Globus pallidus (tissue), 1 donor: ENCODE measurements at regions not wholly inside any gene's neighbourhood (a gene's known extent, or its start where the extent isn't known, plus 50 kb on each side); places are given as distances from the start of the nearest gene placed in this dataset.
"Not testable (repeated sequence)": the region's sequence is repeated elsewhere in the genome, so short reads cannot be mapped to it uniquely, and the experiment has no call there.

Experiments used
- DNase-seq: peaks from one replicate; pipeline ENCODE4 v3.0.0-alpha.2; 2015; ENCODE audit warnings: low spot score

DNA sequence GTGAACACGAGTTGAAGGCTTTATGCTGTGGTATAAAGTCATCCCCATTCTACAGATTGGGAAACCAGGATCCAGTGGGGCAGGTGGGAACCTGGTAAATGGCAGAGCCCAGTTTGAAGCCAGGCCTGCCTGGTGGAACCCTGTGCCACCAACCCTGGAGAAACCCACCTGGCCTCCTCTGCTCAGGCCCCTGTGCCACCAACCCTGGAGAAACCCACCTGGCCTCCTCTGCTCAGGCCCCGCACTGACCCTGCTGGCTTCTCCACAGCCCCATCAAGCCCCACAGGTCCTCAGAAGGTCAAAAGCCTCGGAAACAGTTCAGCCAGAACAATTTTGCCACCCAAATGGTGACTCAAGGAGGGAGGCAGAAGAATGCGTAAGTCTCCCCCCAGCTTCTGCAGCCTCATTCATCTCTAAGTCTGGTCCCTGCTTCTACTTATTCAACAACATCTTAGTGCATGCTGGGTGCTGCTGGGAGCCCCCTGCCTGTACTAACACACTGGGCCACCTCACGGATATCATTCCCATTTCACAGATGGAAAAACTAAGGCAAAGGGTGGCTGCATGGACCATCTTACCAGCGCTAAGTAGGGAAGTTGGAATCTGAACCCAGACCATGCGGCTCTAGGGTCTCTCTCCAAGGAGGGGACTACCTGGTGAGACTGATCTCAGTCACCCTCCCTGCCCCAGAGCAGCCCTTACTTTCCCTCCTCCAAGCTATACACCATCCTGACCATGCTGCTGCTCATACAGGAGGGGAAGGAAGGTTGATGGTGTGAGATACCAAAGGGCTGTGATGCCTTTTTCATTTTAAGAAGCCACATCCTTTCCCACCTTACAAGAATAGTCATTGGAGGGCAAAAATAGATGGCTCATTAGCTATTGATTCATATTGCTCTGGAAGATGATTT is 93.7 kb upstream of the ID2 start:
- DNase-seq: no peak

DNA sequence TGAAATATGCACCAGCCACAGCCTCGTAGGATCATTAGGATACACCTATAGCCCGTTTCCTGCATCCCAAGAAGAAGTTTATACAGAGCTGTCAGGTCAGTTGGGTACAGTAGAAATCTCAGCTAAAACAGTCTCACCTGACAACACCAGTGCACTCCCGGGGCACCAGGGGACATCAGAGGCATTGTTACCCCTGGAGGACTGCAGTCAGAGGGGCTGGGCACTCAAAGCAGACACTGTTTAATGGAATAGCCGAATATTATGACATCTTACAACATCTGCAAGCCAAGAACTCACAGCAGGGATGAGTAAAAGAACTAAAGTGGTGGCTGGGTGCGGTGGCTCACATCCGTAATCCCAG is 93.0 kb upstream of the ID2 start:
- DNase-seq: no peak

DNA sequence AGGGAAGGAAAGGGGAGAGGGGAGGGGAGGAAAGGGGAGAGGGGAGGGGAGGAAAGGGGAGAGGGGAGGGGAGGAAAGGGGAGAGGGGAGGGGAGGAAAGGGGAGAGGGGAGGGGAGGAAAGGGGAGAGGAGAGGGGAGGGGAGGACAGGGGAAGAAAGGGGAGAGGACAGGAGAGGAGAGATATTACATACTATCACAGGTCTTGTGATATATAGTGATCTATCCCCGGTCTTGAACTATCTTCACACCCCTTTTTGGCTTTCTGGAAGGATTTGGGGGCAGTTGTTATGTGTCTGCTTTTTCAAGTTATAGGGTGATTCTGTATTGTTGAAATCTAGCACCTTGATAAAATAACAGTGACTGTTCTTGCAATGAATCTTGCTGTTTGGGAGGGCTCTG is 92.1 kb upstream of the ID2 start:
- DNase-seq: no peak

DNA sequence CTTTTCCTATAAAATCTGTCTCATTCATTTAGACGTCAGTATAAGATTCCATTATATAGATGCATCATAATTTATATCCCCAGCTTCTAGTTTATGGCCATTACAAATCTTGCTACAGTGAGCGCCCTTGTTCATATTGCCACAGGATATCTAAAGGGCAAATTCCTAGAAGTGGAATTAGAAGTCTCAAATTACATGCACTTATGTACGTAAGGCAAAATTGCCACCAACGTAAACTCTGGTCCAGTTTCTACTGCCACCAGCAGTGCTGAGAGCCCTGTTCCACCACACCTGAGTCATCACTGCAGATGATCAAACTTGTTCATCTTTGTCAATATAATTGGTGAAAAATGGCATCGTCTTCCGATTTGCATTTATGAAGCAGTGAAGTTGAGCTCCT is 90.9 kb upstream of the ID2 start:
- DNase-seq: no peak

DNA sequence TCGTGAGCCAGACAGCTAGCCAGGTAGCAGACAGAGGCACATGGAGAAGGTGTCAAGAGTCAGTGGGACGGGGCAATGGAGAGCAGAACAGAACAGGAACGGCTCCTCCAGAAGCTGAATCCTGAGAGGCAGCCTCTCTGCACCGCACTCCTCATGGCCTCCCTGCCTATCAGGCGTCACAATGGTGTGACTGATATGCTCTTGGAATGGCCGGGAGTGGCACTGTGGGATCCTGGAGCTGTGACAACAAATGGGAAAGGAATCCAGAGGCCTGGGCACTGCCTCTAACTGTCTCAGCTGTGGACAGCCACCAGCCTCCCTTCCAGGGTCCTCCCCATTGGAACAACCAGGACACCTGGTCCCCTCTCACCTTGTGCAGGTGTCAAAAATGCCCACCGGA is 89.1 kb upstream of the ID2 start:
- DNase-seq: no peak

DNA sequence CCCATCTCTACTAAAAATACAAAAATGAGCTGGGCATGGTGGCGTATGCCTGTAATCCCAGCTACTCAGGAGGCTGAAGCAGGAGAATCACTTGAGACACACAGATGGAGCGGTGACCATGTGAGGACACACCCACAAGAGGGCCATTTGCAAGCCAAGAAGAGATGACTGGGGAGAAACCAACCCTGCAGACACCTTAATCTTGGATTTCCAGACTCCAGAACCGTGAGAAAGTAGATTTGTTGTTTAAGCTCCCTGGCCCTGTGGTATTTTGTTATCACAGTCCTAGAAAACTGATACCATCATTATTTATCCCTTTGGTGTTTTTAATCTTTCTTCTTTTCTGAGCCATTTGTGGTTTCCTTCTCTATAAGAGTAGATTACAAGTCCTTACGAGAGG is 88.6 kb upstream of the ID2 start:
- DNase-seq: no peak

DNA sequence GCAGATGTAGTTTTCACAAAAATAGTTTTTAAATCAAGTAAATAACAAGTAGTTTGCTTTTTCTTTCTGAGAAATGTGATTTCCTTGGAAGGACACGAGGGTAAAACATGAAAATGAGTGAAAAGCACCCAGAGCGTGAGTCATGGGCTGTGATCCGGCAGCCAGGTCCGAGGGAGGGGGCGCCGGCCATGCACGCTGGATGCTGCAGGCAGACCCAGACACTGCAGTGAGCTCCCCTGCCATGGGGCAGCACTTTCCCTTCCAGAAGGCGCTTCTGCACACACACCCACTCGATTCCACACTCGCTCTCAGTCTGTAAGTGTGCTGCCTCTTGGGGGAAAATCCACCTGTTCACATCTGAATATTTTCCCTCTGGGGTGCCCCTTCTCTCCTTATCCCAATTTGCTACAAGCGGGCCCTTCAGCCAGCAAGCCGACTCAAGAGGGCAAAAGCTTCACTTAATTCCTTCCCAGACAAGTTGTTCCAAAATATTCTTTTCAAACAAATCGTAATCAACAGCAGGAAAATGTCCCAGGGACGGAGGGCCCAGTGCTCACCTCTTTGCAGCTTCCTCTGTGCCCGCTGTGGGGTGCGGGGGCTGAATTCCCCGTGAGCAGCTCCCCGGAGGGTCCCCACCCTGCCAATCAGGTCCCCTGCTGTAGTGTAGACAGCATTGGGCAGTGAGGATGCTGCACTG is 87.0 kb upstream of the ID2 start:
- DNase-seq: no peak

DNA sequence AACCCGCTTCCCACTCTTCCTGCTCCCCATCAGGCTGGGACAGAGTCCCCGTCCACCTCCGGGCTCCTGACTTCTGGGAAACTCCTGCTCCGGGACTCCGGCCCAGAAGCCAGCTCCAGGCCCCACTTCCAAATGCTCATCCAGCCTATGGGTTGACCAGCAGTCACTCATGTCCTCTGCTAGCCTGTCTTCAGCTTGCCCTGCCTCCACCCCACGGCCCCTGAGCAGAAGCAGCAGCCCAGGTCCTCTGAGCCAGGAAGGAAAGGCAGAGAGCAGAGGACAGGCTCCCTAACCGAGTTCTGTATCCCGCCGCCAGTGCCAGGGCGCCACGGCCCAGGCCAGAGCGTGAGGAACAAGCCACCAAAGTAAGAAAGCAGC is 86.4 kb upstream of the ID2 start:
- no peak for DNase-seq

DNA sequence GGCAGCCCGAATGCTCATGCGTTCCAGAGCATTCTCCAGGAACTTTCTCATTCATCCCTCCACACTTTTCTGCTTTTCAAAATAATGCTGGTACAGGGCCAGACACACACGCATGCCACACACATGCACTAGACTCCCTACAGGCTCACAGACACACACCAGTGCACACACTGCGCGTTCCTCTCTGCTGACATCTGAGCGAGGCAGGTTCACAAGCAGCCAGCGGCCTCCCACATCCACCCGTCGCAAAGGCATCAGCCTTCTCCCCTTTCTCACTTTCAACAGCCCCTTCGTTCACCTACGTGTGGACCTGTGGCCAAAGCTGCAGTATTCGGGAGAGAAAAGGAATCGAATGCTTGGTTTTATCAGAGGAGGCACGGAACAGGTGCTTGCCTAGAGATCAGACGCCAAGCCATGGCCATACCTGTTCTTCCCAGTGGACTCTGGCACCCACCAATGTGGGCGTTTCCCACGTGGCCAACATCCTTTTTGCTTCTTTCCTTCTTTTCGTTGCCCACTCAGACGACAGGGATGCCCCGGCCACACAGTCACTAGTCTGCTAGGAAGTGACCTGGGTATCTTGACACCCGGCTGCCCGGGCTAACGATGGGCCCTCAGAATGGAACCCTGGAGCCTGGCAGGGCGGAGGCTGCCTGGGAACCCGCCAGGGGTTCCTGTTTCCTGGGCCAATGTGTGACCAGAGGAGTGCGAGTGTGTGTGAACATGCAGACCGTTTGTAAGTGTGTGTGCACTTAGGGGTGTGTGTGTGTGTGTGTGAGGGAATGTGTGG is 85.8 kb upstream of the ID2 start:
- DNase-seq: no peak

DNA sequence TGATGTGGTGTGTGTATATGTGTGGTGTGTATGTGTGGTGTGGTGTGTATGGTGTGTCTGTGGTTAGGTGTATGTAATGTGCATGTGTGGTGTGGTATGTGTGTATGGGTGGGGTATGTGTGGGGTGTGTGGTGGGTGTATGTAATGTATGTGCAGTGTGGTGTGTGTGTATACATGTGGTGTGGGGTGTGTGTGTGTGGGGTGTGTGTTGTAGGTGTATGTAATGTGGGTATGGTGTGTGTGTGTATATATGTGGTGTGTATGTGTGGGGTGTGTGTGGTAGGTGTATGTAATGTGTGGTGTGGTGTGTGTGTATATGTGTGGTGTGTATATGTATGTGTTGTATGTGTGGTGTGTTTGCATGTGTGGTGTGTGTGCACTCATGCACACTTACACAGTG is 84.8 kb upstream of the ID2 start:
- no peak for DNase-seq

DNA sequence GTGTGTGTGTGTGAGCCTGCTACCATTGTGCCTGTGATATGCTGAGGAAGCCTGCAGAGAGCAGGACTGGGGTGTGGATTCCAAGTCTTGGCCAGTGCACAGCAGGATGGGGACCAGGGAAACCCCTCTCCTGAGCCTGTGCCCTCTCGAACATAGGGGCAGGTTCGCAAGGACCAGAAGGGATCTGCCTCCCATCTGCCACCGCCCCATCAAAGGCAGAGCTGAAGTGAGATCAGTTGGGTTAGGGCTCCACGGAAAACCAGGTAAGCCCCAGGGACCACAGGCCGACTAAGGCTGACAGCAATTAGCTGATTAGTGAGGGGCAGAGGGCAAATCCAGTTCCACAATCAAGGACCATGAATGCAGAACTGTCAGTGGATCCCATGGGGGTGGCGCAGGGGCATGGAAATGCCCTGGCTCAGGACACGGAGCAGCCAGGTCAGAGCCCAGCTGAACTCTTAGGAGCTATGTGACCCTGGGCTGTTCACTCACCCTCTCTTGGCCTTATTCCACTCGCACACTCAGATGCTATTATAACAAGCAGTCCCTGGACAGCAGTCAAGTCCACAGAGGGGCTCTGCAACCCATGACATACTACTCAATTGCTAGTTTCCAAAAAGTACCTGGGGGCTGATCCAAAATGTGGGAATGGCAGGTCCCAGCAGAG is 84.2 kb upstream of the ID2 start:
- no peak for DNase-seq

DNA sequence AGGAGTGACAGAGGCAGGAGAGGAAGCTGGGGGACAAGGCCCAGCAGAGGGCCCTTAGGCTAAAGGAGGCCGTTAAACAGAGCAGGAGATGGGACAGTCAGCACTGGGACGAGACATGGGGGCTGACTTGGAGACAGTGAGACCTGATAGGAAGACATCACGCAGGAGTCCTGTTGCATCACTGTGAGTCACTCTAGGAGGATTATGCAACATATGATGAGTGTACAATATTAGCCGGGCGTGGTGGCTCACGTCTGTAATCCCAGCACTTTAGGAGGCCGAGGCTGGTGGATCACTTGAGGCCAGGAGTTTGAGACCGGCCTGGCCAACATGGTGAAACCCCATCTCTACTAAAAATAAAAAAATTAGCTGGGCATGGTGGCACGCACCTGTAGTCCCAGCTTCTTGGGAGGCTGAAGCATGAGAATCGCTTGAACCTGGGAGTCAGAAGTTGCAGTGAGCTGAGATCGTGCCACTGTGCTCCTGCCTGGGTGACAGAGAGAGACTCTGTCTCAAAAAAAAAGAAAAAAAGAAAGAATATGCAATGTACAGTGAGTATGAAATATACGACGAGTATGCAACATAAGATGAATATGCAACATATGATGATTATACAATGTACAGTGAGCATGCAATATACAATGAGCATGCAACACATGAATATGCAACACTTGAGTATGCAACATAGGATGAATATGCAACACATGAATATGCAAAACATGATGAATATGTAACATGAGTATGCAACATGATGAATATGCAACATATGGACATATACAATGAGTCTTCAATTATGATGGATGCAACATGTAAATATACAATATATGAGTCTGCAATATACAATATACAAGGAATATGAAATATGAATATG is 83.3 kb upstream of the ID2 start:
- no peak for DNase-seq

DNA sequence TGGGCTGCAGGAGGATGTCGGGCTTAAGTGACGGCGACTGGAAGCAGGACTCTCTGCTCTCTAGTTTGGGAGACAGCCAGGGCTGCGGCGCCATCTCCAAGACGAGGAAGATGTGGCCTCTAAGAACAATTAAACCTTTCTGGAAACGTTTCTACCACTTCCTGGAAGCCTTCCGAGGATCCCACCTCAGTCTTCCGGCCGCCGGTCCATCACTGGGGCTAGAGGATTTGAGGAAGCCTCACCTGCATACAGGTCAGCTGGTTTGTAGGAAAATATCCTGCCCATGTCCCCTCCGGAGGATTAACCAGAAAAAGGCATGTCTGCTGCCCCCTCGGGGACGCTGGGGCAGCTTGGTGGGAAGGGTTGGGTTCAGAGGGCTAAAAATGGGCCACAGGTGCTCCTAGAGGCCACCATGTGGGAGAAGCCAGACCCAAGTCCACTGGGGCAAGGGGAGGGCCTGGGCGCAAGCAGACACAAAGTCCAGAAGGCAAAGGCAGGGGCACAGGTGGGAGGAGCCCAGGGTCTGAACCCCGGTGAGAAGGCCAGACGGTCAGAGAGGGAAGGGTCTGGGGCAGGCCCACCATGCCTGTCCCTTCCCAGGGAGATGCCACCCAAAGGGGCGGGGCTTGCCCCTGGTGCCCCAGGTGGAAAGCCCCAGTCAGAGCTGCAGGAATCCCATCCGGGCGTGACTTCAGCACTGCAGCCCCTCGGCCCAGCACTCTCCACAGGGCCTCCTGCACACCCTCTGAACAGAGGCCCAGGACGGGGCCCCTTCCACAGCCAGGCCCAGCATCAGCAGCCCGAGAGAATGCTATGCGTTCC is 82.2 kb upstream of the ID2 start:
- no peak for DNase-seq

DNA sequence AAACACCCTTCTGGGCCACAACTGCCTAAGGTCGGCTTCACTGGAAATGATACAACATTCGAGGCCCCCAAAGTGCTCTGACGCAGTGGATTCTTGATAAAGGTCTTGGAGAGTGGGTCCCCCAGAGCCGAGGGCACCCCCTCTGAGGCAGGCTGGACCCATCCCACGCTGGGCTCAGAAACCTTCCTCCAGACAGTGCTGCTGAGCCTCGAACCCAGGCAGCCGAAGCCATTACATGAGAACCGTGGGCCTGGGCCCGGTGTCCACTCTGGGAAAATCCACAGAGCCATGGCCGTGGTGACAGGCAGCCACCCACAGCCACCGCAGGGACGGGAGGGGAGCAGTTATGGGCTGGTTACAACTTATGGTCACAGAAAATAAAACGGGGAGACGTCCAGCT is 81.4 kb upstream of the ID2 start:
- no peak for DNase-seq

DNA sequence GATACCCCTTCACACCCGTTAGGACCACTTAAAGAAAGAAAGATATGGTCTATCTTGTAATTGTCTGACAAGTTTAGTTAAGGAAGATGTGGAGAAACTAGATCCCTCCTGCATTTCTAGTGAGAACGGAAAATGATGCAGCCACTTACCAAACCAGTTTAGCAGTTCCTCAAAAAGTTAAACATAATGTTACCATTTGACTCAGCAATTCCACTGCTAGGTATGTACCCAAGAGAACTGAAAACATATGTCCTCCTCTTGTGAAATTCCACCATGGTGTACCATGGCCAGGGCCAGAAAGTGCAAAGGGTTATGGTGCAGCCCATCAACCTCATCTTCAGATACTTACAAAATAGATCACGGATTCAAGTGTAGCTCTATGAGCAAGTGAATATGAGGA is 79.0 kb upstream of the ID2 start:
- DNase-seq: peak; percentile 33

DNA sequence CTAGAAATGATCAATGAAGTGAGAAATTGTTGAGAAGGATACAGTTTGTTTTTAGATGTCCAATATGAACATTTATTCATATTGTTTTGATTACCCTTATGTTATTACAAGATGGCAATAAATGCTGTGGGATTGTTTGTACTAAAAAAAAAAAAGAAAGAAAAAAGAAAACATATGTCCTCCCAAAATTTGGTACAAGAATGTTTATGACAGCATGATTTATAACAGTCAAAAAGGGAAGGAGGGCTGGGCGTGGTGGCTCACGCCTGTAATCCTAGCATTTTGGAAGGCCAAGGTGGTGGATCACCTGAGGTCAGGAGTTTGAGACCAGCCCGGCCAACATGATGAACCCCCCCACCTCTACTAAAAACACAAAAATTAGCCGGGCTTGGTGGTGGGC is 78.5 kb upstream of the ID2 start:
- DNase-seq: not testable (repeated sequence)

DNA sequence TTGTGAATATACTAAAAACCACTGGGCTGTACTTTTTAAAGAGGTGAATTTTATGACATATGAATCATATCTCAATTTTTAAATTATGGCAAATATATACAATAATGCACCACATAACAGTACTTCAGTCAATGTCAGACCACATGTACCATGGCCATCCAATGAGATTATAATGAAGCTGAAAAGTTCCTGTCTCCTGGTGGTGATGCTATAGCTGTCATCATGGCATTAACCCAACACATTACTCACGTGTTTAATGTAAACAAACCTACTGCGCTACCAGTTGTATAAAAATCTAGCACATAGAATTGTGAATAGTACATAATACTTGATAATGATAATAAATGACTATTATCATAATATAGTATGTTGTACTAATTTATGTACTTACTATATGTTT is 77.6 kb upstream of the ID2 start:
- DNase-seq: no peak

DNA sequence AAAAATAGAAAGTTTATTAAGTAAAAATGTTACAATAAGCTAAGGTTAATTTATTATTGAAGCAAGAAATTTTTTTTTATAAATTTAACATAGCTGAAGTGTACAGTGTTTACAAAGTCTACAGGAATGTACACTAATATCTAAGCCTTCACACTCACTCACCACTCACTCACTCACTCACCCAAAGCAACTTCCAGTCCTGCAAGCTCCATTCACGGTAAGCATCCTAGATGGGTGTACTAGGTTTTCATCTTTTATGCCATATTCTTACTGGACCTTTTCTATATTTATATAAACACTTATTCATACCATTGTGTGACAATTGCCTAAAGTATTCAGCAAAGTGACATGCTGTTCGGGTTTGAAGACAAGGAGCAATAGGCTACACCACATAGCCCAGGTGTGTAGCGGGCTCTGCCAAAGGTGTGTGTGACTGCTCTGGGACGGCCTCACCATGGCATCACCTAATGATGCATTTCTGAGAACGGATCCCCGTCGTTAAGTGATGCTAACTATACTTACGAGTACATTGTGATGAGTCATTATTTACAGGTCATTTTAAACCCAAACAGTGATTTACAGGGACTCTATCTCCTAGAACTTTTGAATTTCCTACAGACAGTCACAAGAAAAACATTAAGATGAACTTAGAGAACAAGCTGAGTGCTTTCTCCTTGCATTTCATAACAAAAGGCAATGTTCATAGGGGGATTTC is 76.3 kb upstream of the ID2 start:
- no peak for DNase-seq

DNA sequence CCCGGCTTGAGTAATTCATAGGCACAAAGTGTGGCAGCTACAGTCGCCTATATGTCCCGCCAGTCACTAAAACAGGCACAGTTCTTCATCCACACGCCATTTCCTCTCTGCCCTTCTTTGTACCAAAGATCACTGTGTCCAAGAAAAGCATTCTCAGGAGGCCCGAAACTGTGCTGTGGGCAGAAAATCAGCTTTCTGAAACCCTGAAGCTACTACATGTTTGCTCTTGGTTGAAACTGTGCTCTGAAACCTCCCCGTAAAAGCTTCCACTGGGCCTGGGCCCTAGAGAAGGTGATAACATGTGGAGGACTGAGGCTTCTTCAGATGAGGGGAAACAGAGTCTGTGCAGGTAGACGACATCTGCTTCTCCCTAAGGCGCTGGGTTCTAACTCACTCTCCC is 75.6 kb upstream of the ID2 start:
- no peak for DNase-seq
